ENCODE measurements at regions not wholly inside any gene's neighbourhood (a gene's known extent, or its start where the extent isn't known, plus 50 kb on each side); places are given as distances from the start of the nearest gene placed in this dataset.

- TF ChIP-seq, protein P1, sequence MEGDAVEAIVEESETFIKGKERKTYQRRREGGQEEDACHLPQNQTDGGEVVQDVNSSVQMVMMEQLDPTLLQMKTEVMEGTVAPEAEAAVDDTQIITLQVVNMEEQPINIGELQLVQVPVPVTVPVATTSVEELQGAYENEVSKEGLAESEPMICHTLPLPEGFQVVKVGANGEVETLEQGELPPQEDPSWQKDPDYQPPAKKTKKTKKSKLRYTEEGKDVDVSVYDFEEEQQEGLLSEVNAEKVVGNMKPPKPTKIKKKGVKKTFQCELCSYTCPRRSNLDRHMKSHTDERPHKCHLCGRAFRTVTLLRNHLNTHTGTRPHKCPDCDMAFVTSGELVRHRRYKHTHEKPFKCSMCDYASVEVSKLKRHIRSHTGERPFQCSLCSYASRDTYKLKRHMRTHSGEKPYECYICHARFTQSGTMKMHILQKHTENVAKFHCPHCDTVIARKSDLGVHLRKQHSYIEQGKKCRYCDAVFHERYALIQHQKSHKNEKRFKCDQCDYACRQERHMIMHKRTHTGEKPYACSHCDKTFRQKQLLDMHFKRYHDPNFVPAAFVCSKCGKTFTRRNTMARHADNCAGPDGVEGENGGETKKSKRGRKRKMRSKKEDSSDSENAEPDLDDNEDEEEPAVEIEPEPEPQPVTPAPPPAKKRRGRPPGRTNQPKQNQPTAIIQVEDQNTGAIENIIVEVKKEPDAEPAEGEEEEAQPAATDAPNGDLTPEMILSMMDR (IDR thresholded peaks at IDR 0.05) = no peak
- TF ChIP-seq STAT6 (CRISPR knock-in tag; conservative IDR thresholded peaks at IDR 0.05; ENCODE audit: low read depth) (no peak), ATF1 (CRISPR knock-in tag; IDR thresholded peaks at IDR 0.05) (no peak)
These were observed 320.7 kb downstream of the MTX2 start for GRCh38 chr2:176589825-176590440.

Data from WTC11 (cell line).